Loucy (cell line): ENCODE measurements at regions not wholly inside any gene's neighbourhood (a gene's known extent, or its start where the extent isn't known, plus 50 kb on each side); places are given as distances from the start of the nearest gene placed in this dataset.

Experiments
- H2AFZ ChIP-seq: fragments of 200-600 bp; sonication (generic); 2 replicates; pipeline ENCODE4 v1.6.0; 2016; ENCODE audit warnings: antibody characterized with exemption, mild to moderate bottlenecking, low read length, moderate library complexity
- H3F3A ChIP-seq: fragments of 200-600 bp; 2 replicates; pipeline ENCODE4 v1.6.0; 2016; ENCODE audit warnings: antibody characterized with exemption, low read depth, mild to moderate bottlenecking
- H3K27me3 ChIP-seq: fragments of 200-600 bp; sonication (generic); 2 replicates; pipeline ENCODE4 v1.6.1; 2014; ENCODE audit warnings: low read length, mild to moderate bottlenecking; ENCODE audit not compliant: insufficient read depth, poor library complexity, severe bottlenecking
- H3K36me3 ChIP-seq: fragments of 200-600 bp; sonication (generic); 2 replicates; pipeline ENCODE4 v1.6.1; 2016; ENCODE audit warnings: low read length; ENCODE audit not compliant: insufficient read depth
- H3K4me1 ChIP-seq: fragments of 200-600 bp; sonication (generic); 2 replicates; pipeline ENCODE4 v1.5.1; 2014; ENCODE audit warnings: low read length, mild to moderate bottlenecking; ENCODE audit not compliant: insufficient read depth, poor library complexity, severe bottlenecking
- H3K4me2 ChIP-seq: fragments of 200-600 bp; sonication (generic); 2 replicates; pipeline ENCODE4 v1.6.0; 2014; ENCODE audit warnings: antibody characterized with exemption, low read length, low read depth, mild to moderate bottlenecking; ENCODE audit not compliant: poor library complexity, severe bottlenecking
- H3K4me3 ChIP-seq: fragments of 200-600 bp; sonication (generic); 2 replicates; pipeline ENCODE4 v1.5.1; 2014; ENCODE audit warnings: low read length, mild to moderate bottlenecking, mixed read lengths; ENCODE audit not compliant: poor library complexity, severe bottlenecking
- H3K79me2 ChIP-seq: fragments of 200-600 bp; sonication (generic); 2 replicates; pipeline ENCODE4 v1.6.1; 2014; ENCODE audit warnings: low read length; ENCODE audit not compliant: insufficient read depth
- H3K9ac ChIP-seq: fragments of 200-600 bp; sonication (generic); 2 replicates; pipeline ENCODE4 v1.6.0; 2014; ENCODE audit warnings: mild to moderate bottlenecking, low read depth, low read length, moderate library complexity; ENCODE audit not compliant: poor library complexity, severe bottlenecking
- H3K9me2 ChIP-seq: fragments of 200-600 bp; sonication (generic); replicated peaks from 2 replicates; pipeline ENCODE4 v1.6.1; 2016; ENCODE audit warnings: low read depth, low read length, mixed read lengths
- H3K9me3 ChIP-seq: fragments of 200-600 bp; sonication (generic); 2 replicates; pipeline ENCODE4 v1.6.1; 2014; ENCODE audit warnings: mild to moderate bottlenecking, antibody characterized with exemption, low read length, low read depth; ENCODE audit not compliant: insufficient read depth
- H4K20me1 ChIP-seq: fragments of 200-600 bp; sonication (generic); 2 replicates; pipeline ENCODE4 v1.6.0; 2014; ENCODE audit warnings: antibody characterized with exemption, low read length, mild to moderate bottlenecking; ENCODE audit not compliant: insufficient read depth, poor library complexity, severe bottlenecking
- CTCF ChIP-seq: fragments of 200-600 bp; sonication (generic); conservative IDR thresholded peaks from 2 replicates; pipeline ENCODE4 v1.5.1; 2014; ENCODE audit warnings: mild to moderate bottlenecking, antibody characterized with exemption, low read length
- EZH2phosphoT487 ChIP-seq: fragments of 200-600 bp; IDR thresholded peaks from 2 replicates; pipeline ENCODE4 v1.6.1; 2018; ENCODE audit warnings: antibody characterized with exemption, mild to moderate bottlenecking, moderate library complexity, borderline replicate concordance

GRCh38 chr16:5196204-5196603 is 98.6 kb upstream of the EEF2KMT start:
- H3K4me2 ChIP-seq = no peak overlapping the region

GRCh38 chr16:5193861-5194260 is 96.3 kb upstream of the EEF2KMT start:
- Histone ChIP-seq H3K27me3 (no peaks in the 10 kb centered on the region), H3K4me1 (no peaks in the 10 kb centered on the region), H3K4me2 (no peak overlapping the region), H3F3A (no peaks in the 10 kb centered on the region), H3K4me3 (no peak overlapping the region), H4K20me1 (no peaks in the 10 kb centered on the region), H3K9me2 (no peaks in the 10 kb centered on the region), H2AFZ (no peak overlapping the region), H3K36me3 (no peaks in the 10 kb centered on the region), H3K9me3 (no peaks in the 10 kb centered on the region), H3K79me2 (no peaks in the 10 kb centered on the region), H3K9ac (no peak overlapping the region)
- TF ChIP-seq CTCF (no peak), EZH2phosphoT487 (no peak)

More at GRCh38 chr16:5196204-5196603, 98.6 kb upstream of the EEF2KMT start:
- Histone ChIP-seq H3K9me2 (no peaks in the 10 kb centered on the region), H3K9me3 (no peaks in the 10 kb centered on the region), H3K27me3 (no peaks in the 10 kb centered on the region), H2AFZ (no peak overlapping the region), H3K9ac (no peak overlapping the region), H3K4me1 (no peaks in the 10 kb centered on the region), H3K79me2 (no peaks in the 10 kb centered on the region), H4K20me1 (no peaks in the 10 kb centered on the region), H3F3A (no peaks in the 10 kb centered on the region), H3K36me3 (no peaks in the 10 kb centered on the region), H3K4me3 (no peak overlapping the region)
- TF ChIP-seq EZH2phosphoT487 = no peak
- no peak for TF ChIP-seq CTCF

- Histone ChIP-seq H2AFZ (no peak overlapping the region), H3K4me3 (no peak overlapping the region), H3K9me2 (no peaks in the 10 kb centered on the region), H3K36me3 (no peaks in the 10 kb centered on the region), H3K4me2 (no peak overlapping the region), H3K79me2 (no peaks in the 10 kb centered on the region), H3K9me3 (no peaks in the 10 kb centered on the region), H3K27me3 (no peaks in the 10 kb centered on the region), H4K20me1 (no peaks in the 10 kb centered on the region), H3K4me1 (no peaks in the 10 kb centered on the region), H3F3A (no peaks in the 10 kb centered on the region), H3K9ac (no peak overlapping the region)
- no peak for TF ChIP-seq CTCF
- no peak for TF ChIP-seq EZH2phosphoT487
Observed at GRCh38 chr16:5188989-5189352, 91.4 kb upstream of the EEF2KMT start.
